GM23248 (cell line): ENCODE measurements at regions not wholly inside any gene's neighbourhood (a gene's known extent, or its start where the extent isn't known, plus 50 kb on each side); places are given as distances from the start of the nearest gene placed in this dataset.

Source experiments
- EZH2 ChIP-seq: fragments of 200-600 bp; sonication (generic); IDR thresholded peaks from 2 replicates; pipeline ENCODE4 v1.6.1; 2018; ENCODE audit warnings: antibody characterized with exemption, mild to moderate bottlenecking; ENCODE audit not compliant: insufficient read depth, poor library complexity, severe bottlenecking
- EZH2phosphoT487 ChIP-seq: fragments of 200-600 bp; sonication (generic); IDR thresholded peaks from 2 replicates; pipeline ENCODE4 v1.6.1; 2018; ENCODE audit warnings: antibody characterized with exemption, moderate library complexity, mild to moderate bottlenecking, low read depth; ENCODE audit not compliant: insufficient read depth

DNA sequence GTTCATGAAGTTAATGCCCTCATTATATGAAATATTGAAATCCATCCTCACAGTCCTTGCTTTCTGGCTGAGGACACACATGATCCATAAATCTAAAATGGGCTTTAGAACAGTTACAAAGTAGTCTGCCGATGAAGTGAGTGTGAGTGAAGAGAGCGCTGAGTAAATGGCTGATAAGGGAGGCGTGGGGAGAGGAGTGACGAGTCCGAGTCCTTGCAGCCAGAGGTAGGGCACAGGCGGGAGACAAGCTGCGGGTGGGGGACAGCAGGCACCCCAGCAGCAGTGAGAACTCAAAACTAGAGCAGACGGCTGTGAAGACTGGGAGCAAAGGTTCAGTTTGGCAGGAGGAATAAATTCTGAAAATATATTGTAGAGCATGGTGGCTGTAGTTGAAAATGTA is 140.1 kb upstream of the ATP2B1 start:
- TF ChIP-seq EZH2phosphoT487, result no peak
- TF ChIP-seq EZH2, result no peak
